Left hindlimb (tissue), 1 donor: ENCODE measurements at regions not wholly inside any gene's neighbourhood (a gene's known extent, or its start where the extent isn't known, plus 50 kb on each side); places are given as distances from the start of the nearest gene placed in this dataset.
A peak's percentile ranks its signal among the peaks of the same experiment; 100 is the strongest.

Source experiments
- DNase-seq: peaks from one replicate; pipeline ENCODE4 v3.0.0-alpha.2; 2018

- DNase-seq: no peak
These were observed 308.9 kb downstream of the MN1 start for GRCh38 chr22:27492566-27493201.

DNA sequence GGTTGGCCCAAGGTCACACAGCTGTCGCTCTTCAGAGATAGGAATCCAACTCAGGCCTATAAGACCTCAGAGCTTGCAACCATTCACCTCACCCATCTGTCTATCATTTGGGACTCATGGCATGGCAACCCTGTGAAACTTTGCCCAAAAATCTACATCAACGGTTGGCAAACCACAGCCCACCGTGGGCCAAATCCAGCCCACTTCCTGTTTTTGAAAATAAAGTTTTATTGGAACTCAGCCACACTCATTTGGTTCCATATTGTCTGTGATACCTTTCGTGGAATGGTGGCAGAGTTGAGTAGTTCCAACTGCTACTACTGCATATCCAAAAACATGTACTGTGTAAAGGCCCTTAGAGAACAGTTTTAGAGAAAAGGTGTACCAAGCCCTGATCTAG lies 307.8 kb downstream of the MN1 start:
- DNase-seq: no peak

- DNase-seq: no peak
These were observed 306.8 kb downstream of the MN1 start for GRCh38 chr22:27494785-27495184.

- DNase-seq: no peak
These were observed 306.2 kb downstream of the MN1 start for GRCh38 chr22:27495325-27495724.

GRCh38 chr22:27499121-27499520 lies 302.4 kb downstream of the MN1 start:
- no peak for DNase-seq

DNA sequence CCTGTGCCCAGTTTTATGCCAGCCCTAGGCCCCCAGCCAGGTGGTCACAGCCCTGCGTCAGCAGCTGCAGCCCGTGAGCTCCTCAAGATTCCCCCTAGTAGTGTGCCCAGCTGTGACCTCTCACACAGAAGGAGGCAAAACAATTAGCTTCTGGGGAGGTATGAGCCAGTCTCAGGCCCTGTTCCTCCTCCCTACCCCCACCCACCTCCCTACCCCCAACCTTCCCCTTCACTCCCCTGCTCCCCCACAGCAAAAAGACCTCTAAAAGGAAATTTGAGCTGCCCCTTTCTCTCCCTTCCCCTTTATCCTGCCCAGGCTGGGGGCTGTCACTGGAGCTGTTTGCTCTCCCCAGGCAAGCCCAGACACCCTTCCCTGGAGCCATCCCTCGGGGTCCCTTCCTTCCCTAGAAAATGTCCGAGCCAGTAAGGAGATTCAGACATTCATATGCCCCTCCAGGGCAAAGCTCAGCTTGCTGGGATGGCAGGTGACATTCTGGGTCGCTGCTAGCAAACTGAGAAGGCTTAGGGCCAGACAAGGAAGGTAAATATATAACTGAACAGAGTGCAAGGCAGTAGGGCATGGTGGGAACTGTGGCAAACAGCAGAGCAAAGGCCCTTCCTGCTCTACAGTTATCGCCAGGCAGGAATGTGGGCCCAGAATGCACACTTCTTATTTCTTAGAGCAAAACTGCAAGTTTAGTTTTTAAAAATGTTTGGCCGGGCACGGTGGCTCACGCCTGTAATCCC lies 300.2 kb downstream of the MN1 start:
- no peak for DNase-seq

GRCh38 chr22:27502327-27502726 lies 299.2 kb downstream of the MN1 start:
- no peak for DNase-seq

DNA sequence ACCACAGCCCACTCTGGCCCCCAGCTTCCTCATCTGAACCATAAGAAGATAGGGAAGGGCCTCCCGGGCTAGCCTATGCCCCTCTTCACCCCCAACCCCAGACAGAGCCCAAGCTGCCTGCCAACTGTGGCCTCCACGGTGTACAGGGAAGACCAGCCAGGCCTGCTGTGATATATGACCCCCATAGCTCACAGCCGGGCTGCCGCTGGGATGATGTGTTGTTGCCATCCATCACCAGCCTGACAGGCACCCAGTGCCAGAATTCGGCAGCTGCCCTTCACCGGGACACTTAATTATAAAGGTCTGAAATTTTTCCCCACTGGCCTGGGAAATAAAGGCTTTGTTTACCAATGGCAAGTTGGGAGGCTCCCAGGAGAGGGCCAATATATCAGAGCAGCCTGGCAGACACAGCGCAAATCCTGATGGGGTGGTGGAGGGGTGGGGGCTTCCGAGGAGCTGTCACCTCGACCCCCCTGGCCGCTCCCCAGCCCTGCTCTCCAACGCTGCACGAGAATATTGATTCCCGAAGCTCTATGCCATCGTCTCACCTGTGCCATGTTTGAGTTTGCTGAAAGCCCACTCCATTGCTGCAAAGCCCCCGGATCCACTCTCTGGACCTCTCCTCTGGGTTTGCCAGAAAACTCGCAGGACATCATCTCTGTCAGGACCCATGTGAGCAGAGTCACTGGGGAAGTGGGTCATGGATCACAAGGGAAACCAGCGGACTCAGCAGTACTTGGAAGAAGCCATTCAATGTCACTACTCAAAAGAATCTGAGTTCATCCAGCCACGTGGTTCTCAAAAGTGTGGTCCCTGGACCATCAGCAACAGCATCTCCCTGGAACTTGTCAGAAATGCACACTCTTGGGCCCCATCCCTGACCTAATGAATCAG lies 296.9 kb downstream of the MN1 start:
- DNase-seq: no peak

- no peak for DNase-seq
These were observed 294.4 kb downstream of the MN1 start for GRCh38 chr22:27507111-27507611.

- no peak for DNase-seq
These were observed 293.5 kb downstream of the MN1 start for GRCh38 chr22:27507935-27508526.

- DNase-seq: no peak
These were observed 292.2 kb downstream of the MN1 start for GRCh38 chr22:27509132-27509920.

DNA sequence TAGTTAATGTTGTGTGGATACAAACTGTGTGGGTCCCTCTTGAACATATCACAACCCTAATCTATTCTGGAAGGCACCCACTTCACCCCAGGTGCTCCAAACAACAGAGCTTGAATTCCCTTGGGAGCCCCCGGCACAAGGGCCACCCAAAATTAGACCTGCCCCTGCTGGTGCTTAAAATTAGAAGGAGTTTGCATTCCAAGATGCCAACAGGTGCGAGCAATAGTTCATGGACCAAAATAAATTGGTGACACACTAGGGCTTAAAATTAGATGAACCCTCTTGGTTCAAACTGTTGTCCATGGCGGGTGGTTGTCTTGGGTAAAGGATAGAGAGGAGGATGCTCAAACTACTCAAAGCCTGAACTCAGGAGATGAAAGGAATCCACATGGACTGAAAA lies 291.5 kb downstream of the MN1 start:
- DNase-seq: no peak

DNA sequence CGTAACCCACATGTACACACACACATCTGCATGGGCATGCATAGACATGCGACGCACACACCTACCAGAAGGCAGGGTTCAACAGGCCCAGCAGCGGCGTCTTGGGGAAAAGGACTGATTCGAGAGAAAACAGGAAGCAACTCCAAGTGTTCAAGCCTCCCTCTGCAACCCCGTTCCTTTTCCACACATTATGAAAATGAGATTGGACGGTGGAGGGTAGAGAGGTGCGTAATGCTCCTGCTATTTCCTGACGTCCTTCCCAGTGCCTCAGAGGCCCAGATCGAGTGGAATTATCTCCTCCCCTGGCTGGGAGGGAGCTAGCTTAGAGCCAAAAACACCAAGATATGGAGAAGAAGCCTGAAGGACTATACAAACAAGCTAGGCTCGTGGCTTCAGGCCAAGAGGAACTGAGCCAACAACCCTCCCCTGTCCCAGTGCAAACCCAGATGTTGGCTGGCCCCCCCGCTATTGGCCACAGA lies 289.2 kb downstream of the MN1 start:
- DNase-seq: peak; percentile 88

- no peak for DNase-seq
These were observed 288.5 kb downstream of the MN1 start for GRCh38 chr22:27513021-27513420.

DNA sequence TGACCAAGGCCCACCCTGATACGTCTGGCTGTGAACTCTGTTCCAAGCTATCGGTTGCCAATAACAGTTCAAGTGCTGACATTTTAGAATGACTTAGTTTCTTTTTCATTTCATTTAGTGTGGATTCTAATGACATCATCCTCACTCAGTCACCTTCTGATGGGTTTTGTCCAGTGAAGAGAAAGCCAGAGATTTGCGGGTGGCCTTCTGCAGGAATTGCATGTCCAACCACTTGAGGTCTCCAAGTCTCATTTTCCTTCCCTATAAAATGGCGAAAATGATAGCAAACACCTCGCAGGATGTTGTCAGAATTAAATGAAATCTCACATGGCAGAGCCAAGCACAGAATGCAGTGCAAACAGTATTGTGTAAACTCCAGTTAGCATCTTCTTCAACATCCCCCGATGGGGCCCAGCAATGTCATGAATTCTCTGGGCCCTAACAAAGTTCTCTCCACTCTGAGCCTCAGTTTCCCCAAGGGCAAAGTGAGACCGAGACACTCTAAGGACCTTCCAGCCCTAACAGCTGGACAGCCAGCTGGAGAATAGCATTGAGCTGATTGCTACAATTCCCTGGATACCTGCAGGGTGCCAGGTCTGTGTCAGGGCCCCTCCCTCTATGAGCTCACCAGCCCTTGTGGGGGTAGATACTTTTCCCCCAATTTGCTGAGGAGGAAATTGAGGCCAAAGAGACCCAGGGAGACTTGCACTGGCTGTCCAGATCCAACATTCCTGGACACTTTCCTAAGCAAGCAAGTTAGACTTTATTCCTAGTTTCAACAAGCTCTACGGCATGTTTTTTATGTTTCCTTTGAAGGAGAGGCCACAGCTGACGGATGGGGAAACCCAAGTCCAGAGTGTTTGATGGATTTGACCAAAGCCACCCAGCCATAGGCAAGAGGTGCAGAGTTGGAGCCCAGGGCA lies 286.7 kb downstream of the MN1 start:
- DNase-seq: peak; percentile 70

DNA sequence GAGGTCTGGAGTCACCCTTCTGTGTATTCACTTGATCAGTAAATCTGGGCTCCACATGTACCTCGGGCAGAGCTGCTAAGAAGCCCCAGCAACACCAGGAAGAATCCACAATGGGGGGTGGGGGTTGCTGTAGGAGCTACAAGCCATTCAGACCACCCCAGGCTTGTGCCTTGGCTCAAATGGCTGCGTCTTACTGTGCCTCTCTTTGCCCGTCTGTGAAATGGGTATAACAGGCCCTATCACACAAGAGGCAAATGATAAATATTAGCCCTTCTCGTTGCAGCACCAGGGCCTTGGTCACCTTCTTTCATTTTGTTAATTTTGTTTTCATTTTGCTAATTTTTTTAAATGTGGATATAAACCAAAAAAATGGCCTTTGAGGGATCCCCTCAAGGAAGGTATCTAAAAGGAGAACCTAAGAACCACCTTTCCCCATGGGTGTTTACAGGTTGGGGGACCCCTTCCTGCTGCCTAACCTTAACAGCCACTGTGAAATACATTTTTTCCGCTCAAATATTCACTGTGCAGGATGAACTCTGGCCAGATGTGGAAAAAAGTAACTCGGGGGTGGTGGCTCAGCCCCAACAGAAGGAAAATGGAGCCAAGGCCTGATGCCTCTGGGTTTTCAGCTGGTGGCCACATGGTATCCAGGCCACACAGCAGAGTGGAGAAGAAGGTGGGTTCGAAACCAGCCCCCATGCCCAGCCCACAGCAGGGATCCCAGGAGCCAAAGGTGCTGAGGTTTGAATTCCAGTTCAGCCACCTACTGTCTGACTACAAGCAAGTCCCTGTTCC lies 284.0 kb downstream of the MN1 start:
- DNase-seq: no peak

- peak; percentile 65 for DNase-seq
These were observed 282.8 kb downstream of the MN1 start for GRCh38 chr22:27518531-27519340.

DNA sequence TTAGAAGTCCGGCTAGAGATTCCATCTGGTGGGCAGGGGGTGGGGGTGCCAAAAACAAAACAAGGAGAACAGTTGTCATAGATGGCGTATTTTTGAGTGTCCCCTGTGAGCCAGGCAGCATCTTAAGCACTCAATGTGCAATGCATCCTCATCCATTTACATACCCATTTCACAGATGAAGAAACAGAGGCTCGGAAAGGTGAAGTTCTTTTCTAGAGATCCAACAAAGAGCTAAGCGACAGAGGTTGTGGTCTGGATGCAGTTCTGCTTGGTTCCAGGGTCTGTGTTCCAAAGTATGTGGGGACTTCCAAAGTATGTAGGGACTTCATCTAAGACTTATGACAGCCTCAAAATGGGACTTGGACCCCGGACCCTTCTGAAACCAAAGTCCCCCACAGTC lies 277.8 kb downstream of the MN1 start:
- no peak for DNase-seq

DNA sequence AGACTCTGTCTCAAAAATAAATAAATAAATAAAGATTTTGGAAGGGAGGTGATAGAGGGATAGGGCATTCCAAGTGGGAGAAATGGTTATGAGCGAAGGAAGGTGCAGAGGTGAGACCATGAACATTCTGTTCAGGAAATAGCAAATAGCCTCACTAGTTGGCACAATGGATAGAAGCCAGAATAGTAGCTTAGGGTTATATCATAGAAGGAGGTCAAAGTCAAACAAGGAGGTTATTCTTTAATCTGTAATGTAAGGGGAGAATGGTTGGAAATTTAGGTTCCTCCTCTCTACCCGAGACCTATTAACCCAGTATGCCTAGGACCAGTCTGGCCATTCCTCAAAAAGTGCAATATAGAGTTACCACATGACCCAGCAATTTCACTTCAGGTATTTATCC lies 275.8 kb downstream of the MN1 start:
- DNase-seq: no peak
